ENCODE measurements at regions not wholly inside any gene's neighbourhood (a gene's known extent, or its start where the extent isn't known, plus 50 kb on each side); places are given as distances from the start of the nearest gene placed in this dataset.

- no peak for TF ChIP-seq CTCF (IDR thresholded peaks at IDR 0.05)
- TF ChIP-seq POLR2A (IDR thresholded peaks at IDR 0.05): no peak
Observed at GRCh38 chr20:63135411-63135810, 80.5 kb downstream of the YTHDF1 start.
